ENCODE measurements at regions not wholly inside any gene's neighbourhood (a gene's known extent, or its start where the extent isn't known, plus 50 kb on each side); places are given as distances from the start of the nearest gene placed in this dataset.

DNA sequence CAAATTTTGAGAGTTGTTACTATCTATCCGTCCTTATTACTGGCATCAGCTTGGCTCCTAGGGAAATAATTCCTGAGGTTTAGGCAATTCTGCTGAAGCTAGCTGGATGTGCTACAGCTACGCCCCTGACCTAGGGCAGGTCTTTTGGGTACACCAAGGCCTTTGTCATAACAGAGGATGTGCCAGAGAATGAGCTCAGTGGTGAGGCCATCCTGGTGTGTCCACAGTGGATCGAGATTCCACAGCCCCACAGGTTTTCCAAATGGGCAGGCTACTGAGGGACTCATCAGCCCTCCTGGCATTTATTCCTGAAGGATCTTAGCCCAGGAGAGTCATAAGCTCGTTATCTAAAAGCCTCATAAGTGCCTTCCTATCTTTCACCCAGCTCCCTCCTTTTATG is 475.2 kb upstream of the USP24 start:
- Histone ChIP-seq H3K4me3 (ENCODE audit: low read depth, low read length) (no peak overlapping the region), H3K27ac (ENCODE audit: low read depth, low read length) (no peak overlapping the region), H3K27me3 (ENCODE audit: control insufficient read depth, insufficient read depth, low read length) (no peaks in the 10 kb centered on the region), H3K9me3 (ENCODE audit: control insufficient read depth, insufficient read depth, low read length) (no peaks in the 10 kb centered on the region)
- no peak for DNase-seq (ENCODE audit: low read depth, low spot score)
- TF ChIP-seq, protein P1, sequence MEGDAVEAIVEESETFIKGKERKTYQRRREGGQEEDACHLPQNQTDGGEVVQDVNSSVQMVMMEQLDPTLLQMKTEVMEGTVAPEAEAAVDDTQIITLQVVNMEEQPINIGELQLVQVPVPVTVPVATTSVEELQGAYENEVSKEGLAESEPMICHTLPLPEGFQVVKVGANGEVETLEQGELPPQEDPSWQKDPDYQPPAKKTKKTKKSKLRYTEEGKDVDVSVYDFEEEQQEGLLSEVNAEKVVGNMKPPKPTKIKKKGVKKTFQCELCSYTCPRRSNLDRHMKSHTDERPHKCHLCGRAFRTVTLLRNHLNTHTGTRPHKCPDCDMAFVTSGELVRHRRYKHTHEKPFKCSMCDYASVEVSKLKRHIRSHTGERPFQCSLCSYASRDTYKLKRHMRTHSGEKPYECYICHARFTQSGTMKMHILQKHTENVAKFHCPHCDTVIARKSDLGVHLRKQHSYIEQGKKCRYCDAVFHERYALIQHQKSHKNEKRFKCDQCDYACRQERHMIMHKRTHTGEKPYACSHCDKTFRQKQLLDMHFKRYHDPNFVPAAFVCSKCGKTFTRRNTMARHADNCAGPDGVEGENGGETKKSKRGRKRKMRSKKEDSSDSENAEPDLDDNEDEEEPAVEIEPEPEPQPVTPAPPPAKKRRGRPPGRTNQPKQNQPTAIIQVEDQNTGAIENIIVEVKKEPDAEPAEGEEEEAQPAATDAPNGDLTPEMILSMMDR (IDR thresholded peaks at IDR 0.05; ENCODE audit: low read depth, low read length) = no peak
- ChIA-PET CTCF (interaction anchor here (1.0 kb wide), 1 partner anchor 11 kb away, joined by 3 read pairs; no protein-coding TSS in a partner anchor), POLR2A (no interaction called here)

GRCh38 chr1:55689800-55690199 is 474.6 kb upstream of the USP24 start:
- Histone ChIP-seq H3K9me3 (ENCODE audit: control insufficient read depth, insufficient read depth, low read length) (no peaks in the 10 kb centered on the region), H3K27me3 (ENCODE audit: control insufficient read depth, insufficient read depth, low read length) (no peaks in the 10 kb centered on the region), H3K27ac (ENCODE audit: low read depth, low read length) (no peak overlapping the region), H3K4me3 (ENCODE audit: low read depth, low read length) (no peak overlapping the region)
- ChIA-PET POLR2A (no interaction called here), CTCF (no interaction called here)
- DNase-seq (ENCODE audit: low read depth, low spot score) = no peak
- TF ChIP-seq, protein P1 (IDR thresholded peaks at IDR 0.05; ENCODE audit: low read depth, low read length) = no peak

DNA sequence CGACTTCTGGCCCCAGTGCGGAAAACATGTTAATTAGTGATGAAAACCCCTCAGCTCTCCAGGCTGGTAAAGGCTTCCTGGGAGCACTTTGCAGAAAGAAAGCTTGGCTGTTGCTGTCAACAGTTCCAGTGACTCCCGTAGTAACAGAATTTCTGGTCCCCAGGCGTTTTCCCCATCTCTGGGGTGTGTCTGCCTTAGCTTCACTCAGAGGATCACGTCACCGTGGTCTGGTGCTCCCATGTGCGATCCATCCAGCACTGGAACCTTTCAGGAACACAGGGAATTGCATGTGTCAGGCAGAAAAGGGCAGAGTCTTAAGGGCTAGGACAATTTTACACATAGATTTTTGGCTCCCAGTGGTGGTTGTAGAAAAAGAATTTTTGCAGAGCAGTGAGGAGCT is 470.4 kb upstream of the USP24 start:
- TF ChIP-seq, protein P1 (IDR thresholded peaks at IDR 0.05; ENCODE audit: low read depth, low read length) = no peak
- CTCF ChIA-PET = interaction anchor here (1.5 kb wide), 1 partner anchor 899 kb away, joined by 5 read pairs; no protein-coding TSS in a partner anchor
- Histone ChIP-seq H3K9me3 (ENCODE audit: control insufficient read depth, insufficient read depth, low read length) (no peaks in the 10 kb centered on the region), H3K27me3 (ENCODE audit: control insufficient read depth, insufficient read depth, low read length) (no peaks in the 10 kb centered on the region), H3K27ac (ENCODE audit: low read depth, low read length) (no peak overlapping the region), H3K4me3 (ENCODE audit: low read depth, low read length) (no peak overlapping the region)
- no peak for DNase-seq (ENCODE audit: low read depth, low spot score)
- POLR2A ChIA-PET = no interaction called here

DNA sequence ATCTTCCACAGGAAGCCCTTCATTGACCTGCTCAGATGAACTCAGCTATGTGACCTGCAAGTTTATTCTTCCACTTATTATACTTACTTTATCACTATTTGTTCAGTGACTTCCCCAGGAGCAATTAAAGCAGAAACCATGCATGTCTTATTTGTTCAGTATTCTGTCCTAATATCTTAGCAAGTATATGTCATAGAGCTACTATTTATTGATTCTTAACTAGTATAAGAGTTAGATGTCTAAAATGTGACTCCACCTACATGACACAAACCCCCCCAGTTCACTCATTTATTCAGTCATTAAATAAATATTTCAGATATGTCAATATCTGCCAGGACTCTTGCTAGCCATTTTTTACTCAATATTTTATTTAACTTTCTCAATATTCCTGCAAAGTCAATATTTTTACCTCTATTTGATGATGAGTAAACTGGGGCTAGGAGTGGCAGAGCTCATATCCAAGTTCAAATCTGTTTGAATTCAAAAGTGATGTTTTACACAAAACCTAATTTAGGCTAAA is 469.0 kb upstream of the USP24 start:
- Histone ChIP-seq H3K27ac (ENCODE audit: low read depth, low read length) (no peak overlapping the region), H3K9me3 (ENCODE audit: control insufficient read depth, insufficient read depth, low read length) (no peaks in the 10 kb centered on the region), H3K27me3 (ENCODE audit: control insufficient read depth, insufficient read depth, low read length) (no peaks in the 10 kb centered on the region), H3K4me3 (ENCODE audit: low read depth, low read length) (no peak overlapping the region)
- POLR2A ChIA-PET = no interaction called here
- DNase-seq (ENCODE audit: low read depth, low spot score) = no peak
- TF ChIP-seq, protein P1 (IDR thresholded peaks at IDR 0.05; ENCODE audit: low read depth, low read length) = no peak
- CTCF ChIA-PET = no interaction called here

DNA sequence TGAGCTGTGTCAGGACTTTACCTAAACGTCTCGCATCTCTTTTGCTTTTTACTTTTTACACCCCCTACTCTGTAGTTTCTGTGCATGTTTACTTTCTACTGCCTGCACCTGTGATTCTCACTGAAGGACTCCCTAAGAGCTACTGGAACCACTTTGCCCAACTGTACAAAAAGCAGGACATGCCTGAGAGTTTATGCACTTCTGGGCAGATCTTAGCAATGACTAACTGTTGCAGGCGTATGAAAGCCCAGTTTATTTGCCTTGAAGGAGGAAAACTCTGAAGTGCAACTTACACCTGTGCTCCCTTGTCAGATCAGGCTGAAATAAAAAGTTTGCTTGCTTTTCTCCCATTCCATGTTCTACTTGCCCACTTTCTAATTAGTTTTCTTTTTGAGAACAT is 467.0 kb upstream of the USP24 start:
- Histone ChIP-seq H3K27ac (ENCODE audit: low read depth, low read length) (no peak overlapping the region), H3K27me3 (ENCODE audit: control insufficient read depth, insufficient read depth, low read length) (no peaks in the 10 kb centered on the region), H3K4me3 (ENCODE audit: low read depth, low read length) (no peak overlapping the region), H3K9me3 (ENCODE audit: control insufficient read depth, insufficient read depth, low read length) (no peaks in the 10 kb centered on the region)
- ChIA-PET POLR2A (no interaction called here), CTCF (no interaction called here)
- DNase-seq (ENCODE audit: low read depth, low spot score) = no peak
- TF ChIP-seq, protein P1 (IDR thresholded peaks at IDR 0.05; ENCODE audit: low read depth, low read length) = no peak
